ENCODE measurements at regions not wholly inside any gene's neighbourhood (a gene's known extent, or its start where the extent isn't known, plus 50 kb on each side); places are given as distances from the start of the nearest gene placed in this dataset.

DNA sequence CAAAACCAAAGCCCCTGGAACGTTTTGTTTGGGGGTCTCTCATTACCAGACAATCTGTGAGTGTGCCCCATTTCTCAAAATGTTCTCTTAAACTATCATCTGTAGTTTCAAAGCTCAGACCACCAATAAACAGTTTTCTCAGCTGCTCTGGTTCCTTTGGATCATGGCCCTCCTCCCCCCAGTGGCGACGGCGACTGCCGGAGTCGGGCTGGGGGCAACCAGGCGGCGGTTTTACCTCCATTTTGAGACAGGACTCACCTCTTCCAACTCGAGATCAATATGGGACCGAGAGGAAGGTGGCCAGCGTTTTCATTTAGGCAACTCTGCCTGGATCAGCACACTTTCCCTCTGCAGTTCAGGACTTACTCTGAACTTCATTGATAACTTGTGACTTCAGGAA is 141.5 kb upstream of the ZNF32 start:
- TF ChIP-seq CTCF (IDR thresholded peaks at IDR 0.05; ENCODE audit: low read depth, low read length) = no peak
- H3K36me3 ChIP-seq = no peaks in the 10 kb centered on the region
- H3K4me3 ChIP-seq (ENCODE audit: low read depth, low read length) = no peak overlapping the region
- no peak for DNase-seq
- no peaks in the 10 kb centered on the region for H3K9me3 ChIP-seq (ENCODE audit: severe bottlenecking)
- no peak overlapping the region for H3K27ac ChIP-seq
- peaks cover 2% of the 10 kb centered on the region for H3K27me3 ChIP-seq (ENCODE audit: insufficient read depth, low read depth, severe bottlenecking)

DNA sequence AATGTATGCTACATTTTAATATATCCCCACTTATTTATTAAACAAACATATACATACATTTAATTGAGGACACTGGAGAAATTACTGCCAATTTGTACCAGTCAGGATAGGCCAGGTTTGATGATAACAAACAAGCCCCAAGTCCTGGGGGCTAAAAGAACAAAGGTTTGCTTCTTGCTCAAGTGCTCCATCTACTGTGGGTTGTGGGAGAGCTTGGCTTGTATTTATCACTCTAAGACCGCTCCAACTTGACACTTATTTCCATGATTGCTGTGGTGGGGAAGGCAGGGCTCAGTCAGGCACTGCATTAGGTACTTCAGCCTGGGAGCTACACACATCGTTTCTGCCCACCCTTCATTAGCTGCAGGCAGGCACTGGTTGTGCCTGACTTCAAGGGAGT is 136.6 kb upstream of the ZNF32 start:
- TF ChIP-seq CTCF (IDR thresholded peaks at IDR 0.05; ENCODE audit: low read depth, low read length) = peak; percentile 42; the same call in 1 of the 2 replicates
- no peak overlapping the region for H3K4me3 ChIP-seq (ENCODE audit: low read depth, low read length)
- H3K9me3 ChIP-seq (ENCODE audit: severe bottlenecking) = no peaks in the 10 kb centered on the region
- H3K27ac ChIP-seq = no peak overlapping the region
- peaks cover 2% of the 10 kb centered on the region for H3K27me3 ChIP-seq (ENCODE audit: insufficient read depth, low read depth, severe bottlenecking)
- H3K36me3 ChIP-seq = no peaks in the 10 kb centered on the region
- DNase-seq = no peak

GRCh38 chr10:43782814-43783213 is 134.1 kb upstream of the ZNF32 start:
- Histone ChIP-seq H3K4me3 (ENCODE audit: low read depth, low read length) (no peak overlapping the region), H3K27me3 (ENCODE audit: insufficient read depth, low read depth, severe bottlenecking) (peaks cover 2% of the 10 kb centered on the region), H3K9me3 (ENCODE audit: severe bottlenecking) (no peaks in the 10 kb centered on the region), H3K36me3 (no peaks in the 10 kb centered on the region), H3K27ac (no peak overlapping the region)
- no peak for TF ChIP-seq CTCF (IDR thresholded peaks at IDR 0.05; ENCODE audit: low read depth, low read length)
- DNase-seq = no peak

DNA sequence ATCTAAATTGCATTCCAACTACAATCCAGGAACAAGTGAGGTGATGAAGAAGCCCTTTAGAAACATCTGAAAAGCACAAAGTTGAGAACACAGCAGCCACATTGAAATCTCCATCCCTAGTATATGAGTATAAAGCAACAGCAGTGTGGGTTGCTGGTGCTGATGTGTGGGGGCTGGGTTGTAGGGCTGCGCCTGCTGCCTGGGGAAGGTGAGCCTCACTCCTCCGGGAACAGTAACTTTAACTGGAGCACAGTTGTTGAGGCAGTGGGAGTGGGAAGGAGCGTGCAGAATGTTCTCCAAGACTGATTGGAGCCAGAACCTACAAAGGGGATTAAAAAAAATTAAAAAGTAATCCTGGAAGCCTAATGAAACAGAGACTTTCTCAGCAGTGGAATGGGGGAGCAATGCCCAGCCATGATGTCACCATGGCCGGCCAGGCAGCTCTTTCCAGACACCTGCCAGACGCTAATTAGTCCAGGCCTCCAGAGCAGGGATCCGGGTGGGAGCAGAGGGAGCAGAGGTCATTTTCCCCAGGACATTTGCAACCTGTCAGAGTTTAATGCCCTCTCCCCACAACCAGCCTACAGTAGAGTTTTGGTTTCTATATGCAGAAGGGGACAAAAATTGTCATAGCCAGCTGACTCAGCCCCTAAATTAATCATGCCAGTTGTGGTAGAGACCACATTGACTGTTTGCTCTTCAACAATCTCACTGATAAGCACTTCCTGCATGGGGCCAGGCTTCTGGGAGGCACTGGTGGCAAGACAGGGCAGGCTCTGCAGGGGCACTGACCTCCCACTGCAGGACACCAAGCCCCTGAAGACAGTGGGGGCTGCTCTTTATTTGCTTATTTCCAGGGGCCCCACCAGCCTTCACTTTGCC is 133.0 kb upstream of the ZNF32 start:
- Histone ChIP-seq H3K27ac (no peak overlapping the region), H3K4me3 (ENCODE audit: low read depth, low read length) (no peak overlapping the region), H3K9me3 (ENCODE audit: severe bottlenecking) (no peaks in the 10 kb centered on the region), H3K36me3 (no peaks in the 10 kb centered on the region), H3K27me3 (ENCODE audit: insufficient read depth, low read depth, severe bottlenecking) (peaks cover 2% of the 10 kb centered on the region)
- no peak for TF ChIP-seq CTCF (IDR thresholded peaks at IDR 0.05; ENCODE audit: low read depth, low read length)
- DNase-seq = no peak

GRCh38 chr10:43778571-43778970 is 129.9 kb upstream of the ZNF32 start:
- Histone ChIP-seq H3K9me3 (ENCODE audit: severe bottlenecking) (no peaks in the 10 kb centered on the region), H3K36me3 (no peaks in the 10 kb centered on the region), H3K27ac (no peak overlapping the region), H3K27me3 (ENCODE audit: insufficient read depth, low read depth, severe bottlenecking) (no peaks in the 10 kb centered on the region), H3K4me3 (ENCODE audit: low read depth, low read length) (no peak overlapping the region)
- DNase-seq = no peak
- TF ChIP-seq CTCF (IDR thresholded peaks at IDR 0.05; ENCODE audit: low read depth, low read length) = no peak

- Histone ChIP-seq H3K27ac (no peak overlapping the region), H3K27me3 (ENCODE audit: insufficient read depth, low read depth, severe bottlenecking) (peaks cover 2% of the 10 kb centered on the region), H3K9me3 (ENCODE audit: severe bottlenecking) (no peaks in the 10 kb centered on the region), H3K4me3 (ENCODE audit: low read depth, low read length) (no peak overlapping the region), H3K36me3 (no peaks in the 10 kb centered on the region)
- DNase-seq = peak; percentile 18
- TF ChIP-seq CTCF (IDR thresholded peaks at IDR 0.05; ENCODE audit: low read depth, low read length) = no peak
Observed at GRCh38 chr10:43775384-43775783, 126.7 kb upstream of the ZNF32 start.

Data from WERI-Rb-1 (cell line).